Rectal smooth muscle tissue (tissue), 1 donor: ENCODE measurements at regions not wholly inside any gene's neighbourhood (a gene's known extent, or its start where the extent isn't known, plus 50 kb on each side); places are given as distances from the start of the nearest gene placed in this dataset.

Source experiments
- H3K27ac ChIP-seq: one replicate; pipeline ENCODE4 v1.7.0; 2013; ENCODE audit warnings: low read depth, low read length, inconsistent platforms
- H3K27me3 ChIP-seq: one replicate; pipeline ENCODE4 v1.7.0; 2013; ENCODE audit warnings: low read length; ENCODE audit not compliant: control insufficient read depth, insufficient read depth
- H3K36me3 ChIP-seq: one replicate; pipeline ENCODE4 v1.7.0; 2013; ENCODE audit warnings: low read length; ENCODE audit not compliant: control insufficient read depth, insufficient read depth
- H3K4me1 ChIP-seq: one replicate; pipeline ENCODE4 v1.7.0; 2013; ENCODE audit warnings: low read length; ENCODE audit not compliant: control insufficient read depth, insufficient read depth
- H3K4me3 ChIP-seq: one replicate; pipeline ENCODE4 v1.7.0; 2013; ENCODE audit warnings: low read length
- H3K9ac ChIP-seq: one replicate; pipeline ENCODE4 v1.7.0; 2013; ENCODE audit warnings: low read length

DNA sequence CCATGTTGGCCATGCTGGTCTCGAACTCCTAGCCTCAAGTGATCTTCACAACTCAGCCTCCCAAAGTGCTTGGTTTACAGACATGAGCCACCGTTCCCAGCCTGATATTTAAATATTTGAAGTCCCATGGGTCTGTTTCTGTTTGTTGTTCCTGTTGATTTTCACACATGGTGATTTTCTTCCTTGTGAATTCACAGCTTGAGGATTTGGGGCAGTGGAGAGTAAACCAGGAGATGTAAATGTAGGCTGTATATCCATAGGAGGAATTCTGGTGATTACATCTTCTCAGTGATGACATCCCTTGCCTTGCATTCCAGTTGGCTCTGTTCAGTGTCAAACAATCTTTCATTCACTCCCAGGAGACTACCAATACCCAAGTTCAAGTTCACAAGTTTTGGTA is 471.9 kb downstream of the KCTD12 start:
- Histone ChIP-seq H3K4me1 (no peaks in the 10 kb centered on the region), H3K27ac (no peak overlapping the region), H3K27me3 (no peaks in the 10 kb centered on the region), H3K36me3 (no peaks in the 10 kb centered on the region), H3K4me3 (no peak overlapping the region), H3K9ac (no peak overlapping the region)

DNA sequence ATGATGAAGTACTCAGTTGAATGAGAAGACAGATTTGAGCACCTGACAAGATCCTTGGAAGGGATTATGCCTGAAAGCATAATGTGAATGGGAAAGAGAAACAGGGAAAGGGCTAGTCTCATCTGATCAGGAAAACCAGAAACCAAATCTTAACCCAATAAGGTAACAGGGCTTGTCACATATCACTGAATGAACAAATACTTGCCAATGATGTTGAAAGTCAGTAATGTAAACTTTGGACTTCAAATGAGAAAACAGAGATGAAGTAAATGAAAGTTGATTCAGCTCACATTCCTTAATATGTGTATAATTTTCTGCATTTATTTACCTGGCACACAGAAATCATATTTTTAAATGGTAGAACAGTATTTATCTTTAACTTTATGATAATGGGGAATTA is 480.0 kb downstream of the KCTD12 start:
- Histone ChIP-seq H3K36me3 (no peaks in the 10 kb centered on the region), H3K9ac (no peak overlapping the region), H3K27me3 (no peaks in the 10 kb centered on the region), H3K4me1 (no peaks in the 10 kb centered on the region), H3K4me3 (no peak overlapping the region), H3K27ac (no peak overlapping the region)

DNA sequence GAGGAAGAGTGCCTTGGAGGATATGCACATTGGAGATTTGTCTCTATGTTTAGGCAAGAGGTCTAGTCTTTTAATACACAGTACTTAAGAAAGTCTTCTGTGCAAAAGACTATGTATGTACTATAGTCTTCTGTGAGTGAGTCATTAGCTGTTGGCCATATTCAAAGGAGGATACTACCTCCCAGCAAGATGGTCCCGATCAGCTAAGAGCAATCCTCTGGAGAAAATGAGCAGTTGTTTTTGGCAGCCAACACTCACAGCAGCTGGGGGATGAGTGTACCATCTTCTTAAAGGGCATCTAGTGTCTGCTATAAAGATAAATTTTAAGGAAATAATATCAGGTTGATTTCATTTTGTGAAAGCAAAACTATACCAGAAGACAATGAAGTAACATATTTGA is 487.8 kb downstream of the KCTD12 start:
- Histone ChIP-seq H3K4me3 (no peak overlapping the region), H3K4me1 (no peaks in the 10 kb centered on the region), H3K27me3 (no peaks in the 10 kb centered on the region)

DNA sequence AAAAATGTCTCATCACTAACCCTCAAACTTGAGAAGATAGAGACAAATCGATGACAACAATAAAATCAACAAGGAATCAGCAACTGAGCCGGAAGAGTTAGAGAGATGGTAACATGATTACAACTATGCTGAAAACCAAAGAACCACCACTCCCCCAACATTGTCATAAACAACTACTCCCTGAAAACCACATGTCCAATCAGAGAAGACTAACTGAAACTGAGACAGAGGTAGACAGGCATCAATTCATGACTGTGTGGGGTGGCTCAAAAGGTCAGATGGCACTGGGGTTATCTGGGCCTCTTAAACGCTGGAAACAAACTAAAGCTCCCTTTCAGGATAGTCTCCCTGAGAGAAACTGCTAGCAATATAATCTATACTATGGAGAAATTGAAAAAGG is 488.8 kb downstream of the KCTD12 start:
- Histone ChIP-seq H3K9ac (no peak overlapping the region), H3K4me1 (no peaks in the 10 kb centered on the region), H3K36me3 (no peaks in the 10 kb centered on the region), H3K4me3 (no peak overlapping the region), H3K27me3 (no peaks in the 10 kb centered on the region), H3K27ac (no peak overlapping the region)

More for the DNA sequence above, 487.8 kb downstream of the KCTD12 start:
- Histone ChIP-seq H3K36me3 (no peaks in the 10 kb centered on the region), H3K9ac (no peak overlapping the region), H3K27ac (no peak overlapping the region)

DNA sequence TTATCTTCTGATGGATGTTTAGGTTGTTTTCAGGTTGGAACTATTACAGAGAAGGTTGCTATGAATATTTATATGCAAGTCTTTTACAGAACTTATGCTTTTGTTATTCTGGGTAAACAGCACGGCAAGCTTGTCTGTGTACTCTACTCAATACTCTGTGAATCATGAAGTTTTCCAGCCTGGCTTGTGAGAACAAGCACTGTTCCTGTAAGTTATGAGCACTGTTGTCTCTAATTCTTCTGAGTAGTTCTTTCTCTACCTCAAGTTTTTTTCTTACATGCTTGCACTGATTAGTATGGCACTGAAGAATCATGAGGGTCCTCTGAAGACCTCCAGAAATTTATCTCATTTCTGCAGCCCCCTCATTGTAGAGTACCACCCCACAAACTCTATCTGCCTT is 496.9 kb downstream of the KCTD12 start:
- Histone ChIP-seq H3K4me1 (peaks cover 13% of the 10 kb centered on the region), H3K27me3 (no peaks in the 10 kb centered on the region), H3K9ac (no peak overlapping the region), H3K36me3 (no peaks in the 10 kb centered on the region), H3K27ac (no peak overlapping the region), H3K4me3 (no peak overlapping the region)

DNA sequence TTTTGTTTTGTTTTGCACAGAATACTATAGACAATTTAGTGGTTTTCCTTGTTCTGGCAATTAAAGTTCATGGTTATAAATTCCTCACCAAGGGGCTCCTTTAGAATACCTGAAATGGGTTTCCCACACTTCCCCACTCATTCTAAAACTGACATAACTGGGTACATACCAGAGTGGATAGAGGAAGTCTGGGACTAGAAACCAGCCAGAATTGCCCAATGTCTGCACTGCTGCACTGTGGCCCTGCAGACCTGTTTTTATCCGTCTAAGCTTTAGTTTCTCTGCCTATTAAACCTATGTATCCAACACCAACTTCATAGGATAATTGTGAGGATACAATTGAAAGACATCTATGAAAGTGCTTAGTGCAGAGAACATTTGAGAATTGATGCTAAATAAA is 498.6 kb downstream of the KCTD12 start:
- Histone ChIP-seq H3K9ac (no peak overlapping the region), H3K27me3 (no peaks in the 10 kb centered on the region), H3K4me3 (no peak overlapping the region), H3K36me3 (no peaks in the 10 kb centered on the region), H3K27ac (no peak overlapping the region), H3K4me1 (peaks cover 19% of the 10 kb centered on the region)

DNA sequence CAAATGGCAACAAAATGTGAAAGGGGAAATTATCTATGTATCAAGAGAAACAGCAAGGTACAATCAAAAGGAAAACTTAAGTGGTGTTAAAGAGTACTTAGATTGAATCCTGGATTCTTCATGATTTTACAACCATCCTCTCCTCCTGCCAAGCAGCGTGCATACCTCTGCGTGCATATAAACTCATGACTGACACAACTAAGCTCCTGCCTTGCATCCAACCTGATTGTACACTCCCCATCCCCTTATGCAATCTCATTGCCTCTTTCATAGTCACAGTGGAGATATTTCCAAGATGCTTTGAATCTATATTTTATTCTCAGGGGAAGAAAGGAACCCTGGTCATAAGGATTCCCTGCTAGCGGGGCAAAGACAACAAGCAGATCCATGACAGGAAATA is 499.9 kb downstream of the KCTD12 start:
- no peaks in the 10 kb centered on the region for H3K27me3 ChIP-seq
- no peak overlapping the region for H3K9ac ChIP-seq
- H3K36me3 ChIP-seq, result no peaks in the 10 kb centered on the region
- no peak overlapping the region for H3K27ac ChIP-seq
- peaks cover 19% of the 10 kb centered on the region for H3K4me1 ChIP-seq
- no peak overlapping the region for H3K4me3 ChIP-seq

DNA sequence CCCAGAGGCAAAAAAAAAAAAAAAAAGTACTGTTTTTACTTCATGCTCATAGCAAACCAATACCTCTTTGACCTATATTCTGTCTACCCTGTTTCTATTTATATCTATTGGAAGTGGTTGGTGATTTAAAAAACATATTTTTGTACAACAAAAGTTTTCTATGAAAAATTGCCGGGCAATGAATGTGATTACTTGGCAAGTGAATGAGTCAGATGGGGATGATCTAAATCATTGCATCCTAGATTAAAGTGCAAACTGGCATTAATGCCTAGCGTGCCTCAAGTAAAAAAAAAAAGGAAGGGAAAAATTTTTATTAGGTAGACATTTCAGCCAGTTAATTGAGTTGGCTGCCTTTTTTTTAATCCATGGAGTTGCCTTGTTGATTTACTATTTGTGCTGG is 500.6 kb downstream of the KCTD12 start:
- H3K4me3 ChIP-seq, result no peak overlapping the region
- H3K4me1 ChIP-seq, result peaks cover 19% of the 10 kb centered on the region
- H3K27ac ChIP-seq, result no peak overlapping the region

DNA sequence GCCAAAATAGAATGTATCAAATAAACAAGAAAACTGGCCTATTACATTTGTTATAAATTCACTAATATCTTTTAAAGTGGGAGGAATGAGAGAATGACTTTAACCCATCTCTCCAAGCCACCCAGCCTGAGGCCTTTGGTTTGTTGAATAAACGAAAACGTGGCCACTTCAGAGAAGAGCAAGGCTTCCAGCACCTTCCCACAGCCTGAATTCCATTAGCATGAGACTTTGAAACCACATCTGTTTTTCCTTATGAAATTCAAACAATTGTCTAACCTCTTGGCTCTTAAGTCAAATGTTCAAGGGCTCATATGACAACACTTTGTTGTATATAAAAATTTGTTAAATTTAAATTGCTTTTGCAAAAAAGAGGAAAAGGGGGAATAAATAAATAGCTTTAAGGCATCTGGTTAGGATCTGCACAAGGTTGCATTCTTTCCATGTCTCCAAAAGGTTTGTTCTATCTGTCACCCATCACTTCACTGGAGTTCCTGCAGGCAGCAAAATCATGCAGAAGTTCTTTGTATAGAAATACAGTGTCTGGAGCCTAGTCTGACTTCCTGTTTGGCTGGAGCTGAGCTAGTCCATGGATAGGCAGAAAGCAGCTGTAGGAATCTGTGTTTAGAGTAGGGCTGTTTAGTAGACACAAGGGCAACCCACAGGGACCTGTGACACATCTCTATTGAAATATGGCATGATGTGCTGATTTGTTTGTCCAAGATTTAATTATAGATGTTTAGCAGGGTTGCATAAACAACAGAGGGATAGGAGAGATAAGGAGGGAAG is 502.3 kb downstream of the KCTD12 start:
- no peaks in the 10 kb centered on the region for H3K27me3 ChIP-seq
- peak overlapping the region; percentile 40 for H3K27ac ChIP-seq
- no peak overlapping the region for H3K4me3 ChIP-seq
- H3K9ac ChIP-seq, result no peak overlapping the region
- H3K36me3 ChIP-seq, result no peaks in the 10 kb centered on the region
- H3K4me1 ChIP-seq, result peaks cover 19% of the 10 kb centered on the region

More for the DNA sequence above, 500.6 kb downstream of the KCTD12 start:
- H3K27me3 ChIP-seq, result no peaks in the 10 kb centered on the region
- H3K36me3 ChIP-seq, result no peaks in the 10 kb centered on the region
- H3K9ac ChIP-seq, result no peak overlapping the region

DNA sequence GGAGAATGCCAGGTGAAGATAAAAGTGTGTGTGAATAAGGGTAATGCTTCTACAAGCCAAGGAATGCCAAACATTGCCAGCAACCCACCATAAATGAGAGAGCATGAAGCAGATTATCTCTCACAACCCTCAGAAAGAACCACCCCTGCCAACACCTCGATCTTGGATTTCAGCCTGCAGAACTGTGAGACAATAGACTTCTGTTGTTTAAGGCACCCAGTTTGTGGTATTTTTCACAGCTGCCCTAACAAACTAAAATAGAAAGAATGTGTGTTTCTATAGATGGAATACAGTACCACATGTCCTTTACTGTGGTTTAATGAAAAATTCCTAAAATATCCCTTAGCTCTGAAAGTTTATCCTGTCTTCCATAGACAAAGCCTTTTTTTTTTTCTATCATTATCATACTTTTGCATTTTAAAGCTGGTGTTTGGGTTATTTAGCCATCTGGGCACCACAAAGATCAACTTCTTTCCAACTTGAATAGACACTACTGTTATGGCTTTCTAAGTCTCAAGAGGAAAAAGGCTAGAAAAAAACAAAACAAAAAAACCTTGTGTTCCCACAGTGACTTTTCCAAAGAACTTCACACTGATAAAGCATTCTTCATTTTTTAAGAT is 505.6 kb downstream of the KCTD12 start:
- Histone ChIP-seq H3K4me3 (no peak overlapping the region), H3K9ac (no peak overlapping the region), H3K27ac (no peak overlapping the region), H3K4me1 (peaks cover 8% of the 10 kb centered on the region), H3K36me3 (no peaks in the 10 kb centered on the region), H3K27me3 (no peaks in the 10 kb centered on the region)

DNA sequence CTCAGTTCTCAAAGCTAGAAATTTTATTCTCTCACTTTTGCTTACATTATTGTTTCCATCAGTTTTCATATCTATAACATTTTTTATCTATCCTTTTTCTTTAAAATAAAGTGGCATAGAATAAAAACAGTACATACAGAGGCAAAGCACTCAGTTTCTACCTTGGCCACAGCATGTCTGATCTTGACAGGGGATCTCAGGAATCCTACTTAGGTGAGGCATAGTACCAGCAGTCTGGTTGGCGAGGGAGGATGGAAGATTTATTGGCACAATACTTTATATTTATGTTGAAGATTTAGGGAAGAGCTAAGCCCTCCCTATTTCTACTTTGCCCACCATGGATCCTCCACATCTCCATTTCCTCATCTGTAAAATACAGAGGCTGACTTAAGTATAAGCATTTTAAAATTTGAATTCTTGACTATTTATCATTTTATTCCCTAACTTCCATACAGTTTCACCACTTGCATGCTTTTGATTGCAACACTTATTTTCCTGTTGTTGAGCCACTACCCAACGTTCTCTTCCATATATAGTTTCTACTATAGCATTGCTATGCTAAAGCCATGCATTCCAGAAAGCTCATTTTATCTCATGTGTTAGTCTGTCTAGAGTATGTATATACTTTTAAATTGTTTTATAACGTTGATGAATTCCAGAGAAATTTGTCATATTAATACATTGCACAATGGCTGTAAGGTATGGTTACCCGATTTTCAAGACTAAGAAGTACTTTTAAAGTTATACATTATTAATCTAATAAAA is 506.7 kb downstream of the KCTD12 start:
- Histone ChIP-seq H3K27me3 (no peaks in the 10 kb centered on the region), H3K9ac (no peak overlapping the region), H3K27ac (no peak overlapping the region), H3K4me3 (no peak overlapping the region), H3K4me1 (peaks cover 6% of the 10 kb centered on the region), H3K36me3 (no peaks in the 10 kb centered on the region)

DNA sequence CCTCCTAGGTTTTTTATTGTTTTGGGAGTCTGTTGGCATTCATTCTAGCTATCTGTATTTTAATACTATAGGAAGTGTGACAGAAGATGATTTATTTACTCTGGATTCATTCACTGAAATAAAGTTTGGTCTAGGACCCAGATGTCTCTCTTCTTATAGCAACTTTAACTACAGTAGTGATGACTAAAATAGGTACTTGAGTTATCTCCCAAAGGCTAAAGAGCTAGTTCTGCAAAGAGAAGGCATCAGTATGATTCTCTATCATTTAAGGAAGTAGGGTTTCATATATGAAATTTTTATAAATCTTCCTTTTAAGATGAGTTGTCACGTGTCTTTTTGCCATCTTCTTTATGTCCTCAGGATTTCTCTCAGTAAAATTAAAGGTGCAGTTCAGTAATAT is 507.4 kb downstream of the KCTD12 start:
- H3K9ac ChIP-seq, result no peak overlapping the region
- no peaks in the 10 kb centered on the region for H3K36me3 ChIP-seq
- H3K27ac ChIP-seq, result no peak overlapping the region
- no peak overlapping the region for H3K4me3 ChIP-seq
- no peaks in the 10 kb centered on the region for H3K27me3 ChIP-seq
- peaks cover 2% of the 10 kb centered on the region for H3K4me1 ChIP-seq
